Thyroid gland (tissue), 4 donors: ENCODE measurements at regions not wholly inside any gene's neighbourhood (a gene's known extent, or its start where the extent isn't known, plus 50 kb on each side); places are given as distances from the start of the nearest gene placed in this dataset.

Source experiments
- CTCF ChIP-seq, 6 experiments: fragments of 200-600 bp in 3 of 6; fragments of 450-650 bp in 3 of 6; sonication (generic) in 3 of 6; IDR thresholded peaks; one replicate each; pipeline ENCODE4 v1.5.1; 2016 to 2019; ENCODE audit warnings: antibody characterized with exemption in 6 of 6, mild to moderate bottlenecking in 2 of 6, inconsistent platforms in 1 of 6, moderate library complexity in 1 of 6
- POLR2A ChIP-seq, 2 donors: fragments of 450-650 bp; IDR thresholded peaks; one replicate each; pipeline ENCODE4 v1.6.1; 2017; ENCODE audit warnings: antibody characterized with exemption in 2 of 2, mild to moderate bottlenecking in 2 of 2, moderate library complexity in 1 of 2

- TF ChIP-seq POLR2A (IDR thresholded peaks at IDR 0.05), result no peak
- TF ChIP-seq CTCF (IDR thresholded peaks at IDR 0.05), result no peak
These were observed 52.0 kb upstream of the RTN4 start for GRCh38 chr2:55102056-55102812.
